Stomach (tissue), 8 donors: ENCODE measurements at regions not wholly inside any gene's neighbourhood (a gene's known extent, or its start where the extent isn't known, plus 50 kb on each side); places are given as distances from the start of the nearest gene placed in this dataset.

Source experiments
- DNase-seq, 2 donors: peaks; one replicate each; pipeline versions ENCODE4 v3.0.0 to v3.0.0-alpha.2; 2013 to 2019
- H3K27ac ChIP-seq, 5 donors: fragments of 200-600 bp in 4 of 5; sonication (generic) in 4 of 5; one replicate each; pipeline ENCODE4 v1.5.1; 2013 to 2019; ENCODE audit warnings: mild to moderate bottlenecking in 1 of 5, moderate library complexity in 1 of 5
- H3K27me3 ChIP-seq, 3 donors: fragments of 200-600 bp; sonication (generic); one replicate each; pipeline ENCODE4 v1.5.1; 2017 to 2019; ENCODE audit warnings: mixed run types in 1 of 3
- H3K36me3 ChIP-seq, 4 donors: fragments of 200-600 bp; sonication (generic); 1 replicate in 3 of 4; 2 replicates in 1 of 4; pipeline ENCODE4 v1.5.1; 2016 to 2019
- H3K4me1 ChIP-seq, 4 donors: fragments of 200-600 bp; sonication (generic); one replicate each; pipeline ENCODE4 v1.5.1; 2016 to 2019
- H3K4me3 ChIP-seq, 4 donors: fragments of 200-600 bp; sonication (generic) in 3 of 4; one replicate each; pipeline ENCODE4 v1.5.1; 2016 to 2019; ENCODE audit warnings: mild to moderate bottlenecking in 1 of 4
- H3K9me3 ChIP-seq, 4 donors: fragments of 200-600 bp; sonication (generic); one replicate each; pipeline ENCODE4 v1.5.1; 2016 to 2019
- CTCF ChIP-seq, 7 experiments: fragments of 450-650 bp in 4 of 7; fragments of 200-600 bp in 3 of 7; sonication (generic) in 3 of 7; IDR thresholded peaks; one replicate each; pipeline ENCODE4 v1.5.1; 2016 to 2019; ENCODE audit warnings: antibody characterized with exemption in 7 of 7, control low read depth in 2 of 7, mild to moderate bottlenecking in 1 of 7
- EP300 ChIP-seq: sonication (generic); formaldehyde crosslinking; IDR thresholded peaks from one replicate; pipeline ENCODE4 v1.6.1; 2017; ENCODE audit warnings: antibody characterized with exemption
- POLR2A ChIP-seq, 4 donors: fragments of 450-650 bp; IDR thresholded peaks; one replicate each; pipeline ENCODE4 v1.6.1; 2016; ENCODE audit warnings: antibody characterized with exemption in 4 of 4, control low read depth in 2 of 4, mild to moderate bottlenecking in 1 of 4, moderate library complexity in 1 of 4
- POLR2AphosphoS5 ChIP-seq, 3 donors: sonication (generic); formaldehyde crosslinking; IDR thresholded peaks; one replicate each; pipeline ENCODE4 v1.6.1; 2016; ENCODE audit warnings: antibody characterized with exemption in 3 of 3
- WGBS, 5 donors: extraction: QIAGEN DNeasy Blood & Tissue Kit in 3 of 5; methylation state at CpG; one replicate each; pipeline versions ENCODE4 v1.1.5 to v1.1.7; 2013 to 2018; 5-methylcytosine and 5-hydroxymethylcytosine counted together
- intact Hi-C: fragments of 100-400 bp; cut with DNase I; formaldehyde crosslinking; loops from one replicate; pipeline ENCODE4 v1.15.1; 2023; ENCODE audit warnings: low total_unique reads
- donor health status: healthy with polysubstance abuse.
- donor health status: Bipolar disorder and iron deficiency.
- donor health status: healthy.

GRCh38 chr1:14263225-14263624, 335.3 kb upstream of the KAZN start:
- DNase-seq = no peak
- WGBS, 5 donors = 69 to 79% (median 75%) methylated on average over 3 of the region's 3 CpGs
- intact Hi-C loops = no loop called here

GRCh38 chr1:14263671-14264070, 334.8 kb upstream of the KAZN start:
- no peak overlapping the region for H3K4me3 ChIP-seq
- 64 to 80% (median 70%) methylated on average over 3 of the region's 3 CpGs for WGBS, 5 donors
- no peaks in the 10 kb centered on the region for H3K4me1 ChIP-seq
- no peaks in the 10 kb centered on the region for H3K9me3 ChIP-seq
- H3K36me3 ChIP-seq = no peaks in the 10 kb centered on the region
- TF ChIP-seq CTCF (IDR thresholded peaks at IDR 0.05) (no peak), EP300 (no peak), POLR2AphosphoS5 (IDR thresholded peaks at IDR 0.05) (no peak), POLR2A (IDR thresholded peaks at IDR 0.05) (no peak)
- peaks cover 0 to 26% (median 0%) of the 10 kb centered on the region in 3 donors for H3K27me3 ChIP-seq
- DNase-seq = no peak
- no peak overlapping the region for H3K27ac ChIP-seq
- intact Hi-C loops = no loop called here

More at GRCh38 chr1:14263225-14263624, 335.3 kb upstream of the KAZN start:
- Histone ChIP-seq H3K36me3 (no peaks in the 10 kb centered on the region), H3K4me3 (no peak overlapping the region), H3K9me3 (no peaks in the 10 kb centered on the region), H3K27me3 (peaks cover 0 to 26% (median 0%) of the 10 kb centered on the region in 3 donors), H3K4me1 (no peaks in the 10 kb centered on the region), H3K27ac (no peak overlapping the region)
- no peak for TF ChIP-seq EP300
- no peak for TF ChIP-seq CTCF (IDR thresholded peaks at IDR 0.05)
- TF ChIP-seq POLR2A (IDR thresholded peaks at IDR 0.05) = no peak
- no peak for TF ChIP-seq POLR2AphosphoS5 (IDR thresholded peaks at IDR 0.05)

DNA sequence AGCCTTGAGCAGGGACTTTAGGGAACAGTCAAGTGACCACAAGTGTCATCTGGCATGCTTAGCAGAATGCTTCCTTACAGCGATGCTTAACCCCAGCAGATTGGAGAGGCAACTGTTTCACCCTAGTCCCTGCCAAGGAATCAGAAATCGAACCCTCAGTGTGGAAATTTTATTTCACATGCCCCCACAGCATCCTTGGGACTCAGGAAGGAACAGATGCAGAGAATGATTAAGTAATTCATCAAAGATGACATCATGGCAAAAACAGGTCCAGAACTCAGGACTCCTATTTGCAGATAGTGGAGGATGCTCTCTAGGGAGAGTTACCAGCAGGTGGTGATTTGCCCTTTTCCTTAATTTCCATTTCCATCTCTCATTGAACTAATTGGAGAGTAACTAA, 333.0 kb upstream of the KAZN start:
- Histone ChIP-seq H3K4me3 (no peak overlapping the region), H3K36me3 (no peaks in the 10 kb centered on the region), H3K4me1 (no peaks in the 10 kb centered on the region), H3K9me3 (no peaks in the 10 kb centered on the region), H3K27ac (no peak overlapping the region), H3K27me3 (peaks cover 0 to 11% (median 0%) of the 10 kb centered on the region in 3 donors)
- intact Hi-C loops = no loop called here
- TF ChIP-seq CTCF (IDR thresholded peaks at IDR 0.05) (no peak), EP300 (no peak), POLR2AphosphoS5 (IDR thresholded peaks at IDR 0.05) (no peak), POLR2A (IDR thresholded peaks at IDR 0.05) (no peak)
- no peak for DNase-seq
- 74 to 89% (median 82%) methylated on average over 2 of the region's 2 CpGs for WGBS, 5 donors

- intact Hi-C loops = no loop called here
Measured at GRCh38 chr1:14267991-14268390, 330.5 kb upstream of the KAZN start.

More at GRCh38 chr1:14267991-14268390, 330.5 kb upstream of the KAZN start:
- no peak for TF ChIP-seq CTCF (IDR thresholded peaks at IDR 0.05)
- Histone ChIP-seq H3K4me1 (no peaks in the 10 kb centered on the region), H3K36me3 (no peaks in the 10 kb centered on the region), H3K27ac (no peak overlapping the region), H3K9me3 (peaks cover 0 to 9% (median 0%) of the 10 kb centered on the region in 4 donors), H3K27me3 (peaks cover 0 to 7% (median 0%) of the 10 kb centered on the region in 3 donors), H3K4me3 (no peak overlapping the region)
- 62 to 77% (median 67%) methylated on average over 2 of the region's 2 CpGs for WGBS, 5 donors
- DNase-seq = no peak
